ENCODE measurements at regions not wholly inside any gene's neighbourhood (a gene's known extent, or its start where the extent isn't known, plus 50 kb on each side); places are given as distances from the start of the nearest gene placed in this dataset.

- TF ChIP-seq PKNOX1 (IDR thresholded peaks at IDR 0.05) (no peak), HDGF (IDR thresholded peaks at IDR 0.05; ENCODE audit: borderline replicate concordance) (no peak), NFRKB (IDR thresholded peaks at IDR 0.05) (no peak), FOXA1 (IDR thresholded peaks at IDR 0.05) (no peak), SP1 (IDR thresholded peaks at IDR 0.05) (no peak)
Measured at GRCh38 chr10:61124756-61125530, 181.0 kb upstream of the RHOBTB1 start.
